ENCODE measurements at regions not wholly inside any gene's neighbourhood (a gene's known extent, or its start where the extent isn't known, plus 50 kb on each side); places are given as distances from the start of the nearest gene placed in this dataset.

DNA sequence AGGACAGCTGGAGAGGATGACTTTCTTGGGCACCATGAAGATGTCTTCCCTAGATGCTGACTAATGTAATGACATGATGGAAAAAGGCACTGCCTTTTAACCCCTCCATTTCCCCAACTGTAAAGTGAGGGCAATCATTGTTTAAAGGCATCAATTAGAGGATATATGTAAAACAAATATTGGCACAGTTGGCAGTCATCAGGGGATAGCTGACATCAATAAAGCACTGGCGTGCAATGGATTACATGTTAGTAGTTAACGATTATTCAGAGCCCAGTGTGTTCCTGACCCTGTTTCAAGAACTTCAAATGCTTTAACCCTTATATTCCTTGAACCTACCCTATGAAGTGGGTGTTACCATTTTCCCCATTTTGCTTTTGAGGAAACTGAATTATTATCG is 100.7 kb downstream of the TMEM114 start:
- no peak overlapping the region for H3K4me3 ChIP-seq
- intact Hi-C loops (cut with DNase I): no loop called here
- DNase-seq (no peak), ATAC-seq (no peak)
- H3K27ac ChIP-seq: no peak overlapping the region
- TF ChIP-seq, protein P1, sequence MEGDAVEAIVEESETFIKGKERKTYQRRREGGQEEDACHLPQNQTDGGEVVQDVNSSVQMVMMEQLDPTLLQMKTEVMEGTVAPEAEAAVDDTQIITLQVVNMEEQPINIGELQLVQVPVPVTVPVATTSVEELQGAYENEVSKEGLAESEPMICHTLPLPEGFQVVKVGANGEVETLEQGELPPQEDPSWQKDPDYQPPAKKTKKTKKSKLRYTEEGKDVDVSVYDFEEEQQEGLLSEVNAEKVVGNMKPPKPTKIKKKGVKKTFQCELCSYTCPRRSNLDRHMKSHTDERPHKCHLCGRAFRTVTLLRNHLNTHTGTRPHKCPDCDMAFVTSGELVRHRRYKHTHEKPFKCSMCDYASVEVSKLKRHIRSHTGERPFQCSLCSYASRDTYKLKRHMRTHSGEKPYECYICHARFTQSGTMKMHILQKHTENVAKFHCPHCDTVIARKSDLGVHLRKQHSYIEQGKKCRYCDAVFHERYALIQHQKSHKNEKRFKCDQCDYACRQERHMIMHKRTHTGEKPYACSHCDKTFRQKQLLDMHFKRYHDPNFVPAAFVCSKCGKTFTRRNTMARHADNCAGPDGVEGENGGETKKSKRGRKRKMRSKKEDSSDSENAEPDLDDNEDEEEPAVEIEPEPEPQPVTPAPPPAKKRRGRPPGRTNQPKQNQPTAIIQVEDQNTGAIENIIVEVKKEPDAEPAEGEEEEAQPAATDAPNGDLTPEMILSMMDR (IDR thresholded peaks at IDR 0.05): no peak
- no peaks in the 10 kb centered on the region for H3K4me1 ChIP-seq
- 80% methylated on average over 3 of the region's 3 CpGs for WGBS, 2 donors
- H3K36me3 ChIP-seq: no peaks in the 10 kb centered on the region
- no peaks in the 10 kb centered on the region for H3K9me3 ChIP-seq
- peaks cover 0 to 30% (median 7%) of the 10 kb centered on the region in 7 donors for H3K27me3 ChIP-seq

DNA sequence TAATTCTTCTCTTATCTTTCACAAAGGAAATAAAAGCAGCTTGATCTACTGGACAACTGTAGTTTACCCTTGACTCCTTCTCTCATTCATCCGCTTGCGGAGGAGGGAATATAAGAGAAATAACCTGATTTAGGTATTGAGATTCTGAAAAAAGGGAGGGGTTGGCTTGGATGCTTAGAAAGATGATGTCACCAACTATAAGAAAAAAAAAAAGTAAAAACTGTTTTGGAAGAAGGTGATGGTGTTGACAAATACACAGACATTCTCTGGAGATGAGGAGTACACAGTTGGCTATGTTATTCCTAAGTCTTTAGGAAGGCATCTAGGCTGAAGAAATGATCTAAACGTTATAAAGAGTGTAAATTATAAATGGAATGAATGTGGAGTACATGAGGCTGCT is 103.3 kb downstream of the TMEM114 start:
- DNase-seq (no peak), ATAC-seq (no peak)
- H3K27ac ChIP-seq: no peak overlapping the region
- H3K9me3 ChIP-seq: no peaks in the 10 kb centered on the region
- WGBS, 2 donors: 77 to 81% methylated on average over 3 of the region's 3 CpGs
- no peaks in the 10 kb centered on the region for H3K36me3 ChIP-seq
- no peak overlapping the region for H3K4me3 ChIP-seq
- H3K4me1 ChIP-seq: no peaks in the 10 kb centered on the region
- intact Hi-C loops (cut with DNase I): no loop called here
- TF ChIP-seq, protein P1 (IDR thresholded peaks at IDR 0.05): no peak
- H3K27me3 ChIP-seq: peaks cover 0 to 19% (median 0%) of the 10 kb centered on the region in 7 donors

DNA sequence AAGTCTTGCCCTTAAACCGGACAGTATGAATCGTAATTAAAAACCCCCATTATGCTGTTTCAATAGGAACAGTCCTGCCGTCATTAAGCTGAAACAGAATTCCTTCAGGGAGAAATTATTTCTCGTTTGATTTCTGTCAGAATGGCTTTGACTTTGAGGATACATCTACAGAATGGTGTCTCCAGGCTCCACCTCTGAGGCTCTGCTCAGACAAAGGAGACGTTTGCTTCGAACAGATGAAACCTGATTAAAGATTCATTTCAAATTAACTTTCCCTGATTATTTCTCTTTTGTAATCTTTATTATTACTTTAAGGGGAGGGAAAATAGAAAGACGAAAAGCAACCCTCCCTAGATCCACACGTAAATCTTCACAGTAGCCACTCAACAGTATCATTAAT is 106.9 kb downstream of the TMEM114 start:
- Histone ChIP-seq H3K9me3 (no peaks in the 10 kb centered on the region), H3K4me3 (no peak overlapping the region), H3K27me3 (peaks cover 0 to 14% (median 0%) of the 10 kb centered on the region in 7 donors), H3K36me3 (no peaks in the 10 kb centered on the region), H3K27ac (no peak overlapping the region), H3K4me1 (no peaks in the 10 kb centered on the region)
- intact Hi-C loops (cut with DNase I): no loop called here
- TF ChIP-seq, protein P1 (IDR thresholded peaks at IDR 0.05): no peak
- ATAC-seq (no peak), DNase-seq (no peak)
- WGBS, 2 donors: 62 to 68% methylated on average over 8 of the region's 8 CpGs

DNA sequence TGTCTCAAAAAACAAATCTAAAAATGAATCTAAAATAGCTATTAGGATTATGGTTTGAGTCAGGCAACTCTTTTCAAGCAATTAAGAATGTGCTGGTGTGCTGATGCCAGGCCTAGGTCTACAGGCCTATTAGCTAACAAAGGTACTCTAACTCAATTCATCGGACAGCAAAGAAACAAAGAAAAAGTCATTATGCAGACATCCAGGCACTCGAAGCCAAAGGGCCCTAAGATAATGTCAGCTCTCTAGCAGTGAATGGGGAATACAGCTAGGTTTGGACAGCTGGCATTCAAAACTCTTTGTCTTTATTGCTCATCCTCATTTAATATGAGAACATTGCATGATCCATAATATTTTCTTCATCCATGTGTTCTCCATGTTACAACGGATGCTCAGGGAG is 108.5 kb downstream of the TMEM114 start:
- WGBS, 2 donors: 62 to 64% methylated on average over 3 of the region's 3 CpGs
- TF ChIP-seq, protein P1 (IDR thresholded peaks at IDR 0.05): no peak
- intact Hi-C loops (cut with DNase I): no loop called here

More for the DNA sequence above, 108.5 kb downstream of the TMEM114 start:
- no peaks in the 10 kb centered on the region for H3K9me3 ChIP-seq
- peaks cover 0 to 15% (median 0%) of the 10 kb centered on the region in 7 donors for H3K27me3 ChIP-seq
- DNase-seq: no peak
- H3K4me3 ChIP-seq: no peak overlapping the region
- no peak overlapping the region for H3K27ac ChIP-seq
- ATAC-seq: no peak
- H3K36me3 ChIP-seq: no peaks in the 10 kb centered on the region
- no peaks in the 10 kb centered on the region for H3K4me1 ChIP-seq
